Stimulated activated CD8-positive, alpha-beta memory T cell treated with anti-CD3 and anti-CD28 coated beads, Interleukin-7, amount 100 ng/mL, for 48 hours (primary cell): ENCODE measurements at regions not wholly inside any gene's neighbourhood (a gene's known extent, or its start where the extent isn't known, plus 50 kb on each side); places are given as distances from the start of the nearest gene placed in this dataset.

ENCODE experiments used
- DNase-seq, 2 donors: peaks; one replicate each; pipeline ENCODE4 v3.0.0-alpha.2; 2020; ENCODE audit warnings: low read depth in 1 of 2; ENCODE audit errors: extremely low read depth in 1 of 2

DNA sequence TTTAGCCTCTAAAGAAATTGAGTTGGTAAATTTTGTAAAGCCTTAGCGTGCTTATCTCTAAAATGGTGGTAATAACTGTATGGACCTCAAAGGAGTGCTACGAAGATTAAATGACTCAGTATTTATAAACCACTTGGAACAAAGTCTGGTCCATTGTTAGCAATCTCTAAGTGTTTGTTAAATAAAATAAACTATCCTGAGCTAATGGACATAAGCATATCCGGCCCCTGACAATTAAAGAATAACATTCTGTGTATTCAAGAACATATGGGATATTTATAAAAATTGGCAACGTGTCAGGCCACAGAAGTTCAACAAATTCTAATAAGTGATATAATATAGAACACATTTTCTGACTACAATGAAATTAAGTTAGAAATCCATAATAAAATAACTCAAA is 71.0 kb downstream of the MYEOV start:
- no peak for DNase-seq

DNA sequence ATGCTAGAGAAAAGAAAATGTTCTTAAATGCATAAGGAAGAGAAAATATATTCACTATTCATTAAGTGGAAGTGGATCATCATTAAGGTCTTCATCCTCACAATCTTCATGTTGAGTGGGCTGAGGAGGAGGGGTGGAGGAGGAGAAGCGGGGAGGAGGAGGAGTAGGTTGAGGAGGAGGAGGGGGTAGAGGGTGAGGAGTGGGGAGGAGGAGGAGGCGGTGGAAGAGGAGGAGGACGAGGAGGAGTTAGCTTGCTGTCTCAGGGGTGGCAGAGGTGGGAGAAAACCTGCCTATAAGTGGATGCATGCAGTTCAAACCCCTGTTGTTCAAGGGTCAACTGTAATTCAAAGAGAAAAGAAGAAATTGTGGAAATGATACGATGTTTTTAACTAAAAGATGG is 71.6 kb downstream of the MYEOV start:
- no peak for DNase-seq

DNA sequence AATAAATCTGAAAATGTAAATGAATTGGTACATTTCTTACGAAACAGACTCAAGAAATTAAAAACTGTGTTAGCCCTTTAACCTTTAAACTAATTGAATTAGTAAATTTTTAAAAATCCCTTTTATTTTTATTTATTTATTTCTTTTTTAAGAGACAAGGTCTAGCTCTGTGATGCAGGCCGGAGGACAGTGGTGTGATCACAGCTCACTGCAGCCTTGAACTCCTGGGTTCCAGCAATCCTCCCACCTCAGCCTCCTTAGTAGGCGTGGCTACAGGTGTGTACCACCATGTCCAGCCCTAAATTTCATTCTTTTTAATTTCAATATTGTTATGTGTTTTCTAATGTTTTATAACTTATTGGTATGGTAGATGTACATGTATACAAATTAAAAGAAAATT is 72.6 kb downstream of the MYEOV start:
- no peak for DNase-seq

GRCh38 chr11:69367211-69367964 is 73.4 kb downstream of the MYEOV start:
- DNase-seq: no peak

GRCh38 chr11:69368119-69368880 is 74.3 kb downstream of the MYEOV start:
- DNase-seq: no peak

- DNase-seq: no peak
Measured at GRCh38 chr11:69369210-69369825, 75.4 kb downstream of the MYEOV start.

DNA sequence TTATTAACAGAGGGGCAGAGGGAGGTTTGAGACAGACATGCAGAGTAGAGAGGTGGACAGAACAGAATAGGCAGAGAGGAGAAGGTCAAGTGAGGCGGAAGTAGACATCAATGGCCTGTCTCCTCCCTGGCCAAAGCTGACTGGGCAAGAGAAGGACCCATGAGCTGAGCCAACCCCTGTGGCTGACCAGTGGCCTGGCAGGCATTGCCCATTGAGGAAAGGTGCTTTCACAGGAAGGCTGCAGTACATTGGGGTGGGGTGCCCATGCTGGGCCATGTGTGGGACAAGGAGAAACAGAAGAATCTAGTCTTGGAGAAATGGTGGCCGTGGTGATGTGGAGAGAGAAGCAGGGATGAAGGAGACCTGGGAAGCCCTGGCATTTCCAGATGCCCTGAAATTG is 76.0 kb downstream of the MYEOV start:
- DNase-seq: no peak

GRCh38 chr11:69370984-69371709 is 77.2 kb downstream of the MYEOV start:
- no peak for DNase-seq

- no peak for DNase-seq
Measured at GRCh38 chr11:69371731-69372588, 78.0 kb downstream of the MYEOV start.

DNA sequence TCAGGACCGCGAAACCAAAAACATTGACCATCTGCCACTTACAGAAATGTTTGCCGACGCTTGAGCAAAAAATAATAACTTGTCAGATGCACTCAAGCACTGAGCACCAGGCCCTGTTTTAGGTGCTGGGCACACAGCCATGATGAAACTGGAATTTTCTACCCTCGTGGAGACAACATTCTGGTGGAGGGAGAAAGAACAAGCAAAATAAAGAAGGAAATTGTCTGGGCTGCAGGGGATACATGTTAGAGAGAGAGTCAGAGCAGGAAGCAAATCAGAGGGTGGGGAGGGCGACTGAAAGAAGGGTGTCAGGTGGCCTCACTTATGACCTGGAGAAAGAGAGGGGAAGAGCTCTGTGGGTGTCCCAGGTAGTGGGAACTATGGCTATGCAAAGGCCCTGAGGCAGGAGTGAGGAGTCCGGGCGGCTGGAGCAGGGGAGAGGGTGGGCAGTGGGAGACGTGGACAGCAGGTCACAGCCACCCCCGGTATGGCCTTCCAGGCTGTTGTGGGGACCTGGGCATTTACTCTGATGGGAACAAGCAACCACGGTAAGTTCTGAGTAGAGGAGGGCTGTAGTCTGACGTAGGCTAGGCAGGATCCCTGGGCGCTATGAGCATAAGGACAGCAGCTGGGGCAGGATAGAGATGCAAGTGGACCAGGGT is 78.8 kb downstream of the MYEOV start:
- no peak for DNase-seq

DNA sequence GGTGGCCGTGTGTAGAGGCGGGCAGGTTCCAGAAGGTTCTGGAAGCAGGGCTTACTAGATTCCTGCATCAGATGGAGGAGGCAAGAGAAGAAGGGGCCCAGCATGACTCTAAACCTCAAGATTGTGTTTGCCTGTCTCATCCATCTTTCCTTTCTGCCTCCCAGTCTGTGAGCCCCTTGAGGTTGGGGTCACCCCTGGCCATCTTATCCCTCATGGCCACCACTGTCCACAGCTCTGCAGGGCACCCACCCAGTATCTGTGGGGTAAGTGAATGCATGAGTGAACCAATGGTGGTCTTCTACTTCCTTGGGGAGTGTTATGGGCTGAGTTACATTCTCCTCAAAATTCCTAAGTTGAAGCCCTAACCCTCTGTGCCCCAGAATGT is 79.3 kb downstream of the MYEOV start:
- DNase-seq: no peak

DNA sequence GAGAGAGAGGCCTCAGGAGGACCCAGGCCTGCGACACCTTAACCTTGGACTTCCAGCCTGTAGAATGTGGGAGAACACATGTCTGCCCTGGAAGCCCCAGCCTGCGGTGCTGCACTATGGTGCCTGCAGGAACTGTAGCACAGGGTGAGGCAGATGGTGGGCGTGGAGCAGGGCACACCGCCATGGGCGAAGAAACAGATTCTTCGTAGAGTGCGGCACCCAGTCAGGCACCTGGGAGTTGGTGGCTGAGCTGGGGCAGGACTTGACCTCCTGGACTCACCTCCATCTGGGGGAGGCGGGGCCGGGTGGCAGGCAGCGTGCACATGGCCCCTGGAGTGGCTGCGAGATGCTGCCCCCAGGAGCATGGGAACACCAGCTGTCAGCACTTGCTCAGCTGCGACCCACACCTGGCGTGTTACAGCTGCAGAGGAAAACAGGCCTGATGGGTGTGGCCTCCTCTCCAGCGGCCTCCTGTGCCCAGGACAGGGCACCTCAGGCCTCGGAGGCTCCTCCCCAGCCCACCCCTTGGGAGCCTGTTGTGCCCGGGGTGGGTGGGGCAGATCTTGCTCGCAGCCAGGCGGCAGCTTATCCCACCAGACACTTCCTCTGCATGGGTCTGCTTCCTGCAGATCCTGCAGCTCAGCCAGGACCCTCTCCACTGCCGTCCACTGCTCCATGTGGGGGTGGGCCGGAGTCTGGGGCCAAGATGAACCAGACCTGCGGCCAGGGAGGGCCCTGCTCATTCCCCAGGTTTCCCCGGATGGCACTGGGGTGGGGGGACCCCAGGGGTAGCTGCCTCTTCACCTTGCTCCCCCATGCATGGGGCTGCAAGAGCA is 80.4 kb downstream of the MYEOV start:
- no peak for DNase-seq

DNA sequence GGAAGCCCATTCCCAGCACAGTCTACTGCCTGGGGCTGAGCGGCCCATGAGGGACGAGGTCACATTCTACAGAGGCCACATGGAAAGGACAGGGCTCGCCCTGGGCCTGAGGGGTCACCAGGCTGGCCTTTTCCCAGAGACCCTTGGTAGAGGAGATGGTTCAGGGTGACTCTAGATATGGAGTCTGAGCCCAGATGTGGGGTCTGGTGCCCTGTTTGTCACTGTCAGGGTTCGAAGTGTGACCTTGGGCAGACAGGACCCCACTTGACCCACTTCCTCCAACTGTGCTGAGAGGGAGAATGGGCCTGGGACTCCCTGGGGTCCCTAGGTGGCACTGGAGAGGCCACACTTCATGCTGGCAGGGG is 81.0 kb downstream of the MYEOV start:
- no peak for DNase-seq

GRCh38 chr11:69375316-69376154 is 81.6 kb downstream of the MYEOV start:
- DNase-seq: no peak

DNA sequence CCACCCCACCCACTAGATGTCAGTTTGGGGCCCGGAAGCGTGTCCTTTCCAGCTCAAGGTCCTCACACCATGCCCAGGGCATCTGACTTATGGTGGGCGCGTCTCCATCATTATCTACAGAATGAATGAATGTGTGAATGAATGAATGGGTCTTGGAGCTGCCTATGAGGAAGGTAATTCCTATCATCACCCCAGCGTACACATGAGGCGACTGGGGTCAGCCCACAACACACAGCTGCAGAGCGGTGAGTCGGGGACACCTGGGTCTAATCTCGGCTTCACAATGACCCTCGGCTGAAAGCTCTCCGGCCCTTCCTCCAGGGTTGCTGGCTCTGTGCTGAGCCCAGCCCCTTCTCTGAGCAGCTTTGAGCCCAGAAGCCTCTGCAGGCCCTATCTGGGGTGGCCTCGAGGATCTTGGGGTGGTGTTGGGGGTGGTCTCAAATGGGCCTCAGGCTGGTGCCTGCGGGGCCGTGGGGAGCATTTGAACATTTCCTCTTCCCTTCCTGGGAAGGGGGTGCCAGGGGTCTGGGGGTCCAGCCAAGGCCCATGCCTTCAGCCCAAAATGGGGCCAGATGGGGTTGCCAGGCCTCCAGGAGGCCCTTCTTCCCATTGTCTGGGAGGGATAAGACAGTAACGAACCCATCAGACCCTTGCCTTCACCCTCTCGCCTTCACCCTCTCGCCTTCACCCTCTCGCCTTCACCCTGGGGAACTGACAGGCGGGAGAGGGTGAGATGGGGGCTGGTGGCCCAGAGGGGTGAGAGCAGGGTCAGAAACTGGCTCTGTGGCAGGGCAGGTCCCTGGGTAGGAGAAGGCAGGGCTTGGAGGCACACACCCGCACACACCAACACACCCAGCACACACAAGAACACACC is 82.4 kb downstream of the MYEOV start:
- no peak for DNase-seq

- no peak for DNase-seq
Measured at GRCh38 chr11:69377029-69377952, 83.3 kb downstream of the MYEOV start.
